SK-N-MC (cell line): ENCODE measurements at regions not wholly inside any gene's neighbourhood (a gene's known extent, or its start where the extent isn't known, plus 50 kb on each side); places are given as distances from the start of the nearest gene placed in this dataset.

Experiments
- FOXP2 ChIP-seq: optimal IDR thresholded peaks from 2 replicates; pipeline ENCODE3; 2011; ENCODE audit warnings: mild to moderate bottlenecking, moderate library complexity; ENCODE audit not compliant: insufficient read depth; ENCODE audit errors: extremely low read length, control extremely low read depth
- POLR2AphosphoS5 ChIP-seq: IDR thresholded peaks from 2 replicates; pipeline ENCODE4 v1.6.1; 2012; ENCODE audit warnings: mild to moderate bottlenecking, low read depth, low read length, borderline replicate concordance

DNA sequence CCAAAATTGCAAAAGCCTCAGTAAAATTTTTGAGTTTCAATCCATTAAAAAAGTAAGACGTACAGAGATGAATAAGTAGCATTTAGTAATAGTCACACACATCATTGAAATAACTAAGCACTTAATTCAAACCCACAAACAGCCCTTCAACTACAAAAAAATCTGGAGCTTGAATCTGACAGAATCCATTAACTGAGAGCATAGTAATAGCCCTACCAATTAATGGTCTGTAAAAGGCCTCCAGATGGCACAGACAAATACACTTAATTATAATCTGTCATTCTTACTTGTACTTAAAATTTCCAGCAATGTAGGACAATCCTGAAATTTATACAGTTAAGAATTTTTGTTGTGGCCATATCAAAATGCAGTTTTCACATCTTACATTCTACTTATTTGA is 246.9 kb downstream of the VGLL3 start:
- TF ChIP-seq FOXP2 (no peak), POLR2AphosphoS5 (no peak)
